H9 (cell line): ENCODE measurements at regions not wholly inside any gene's neighbourhood (a gene's known extent, or its start where the extent isn't known, plus 50 kb on each side); places are given as distances from the start of the nearest gene placed in this dataset.

Source experiments
- DNase-seq: peaks from one replicate; pipeline ENCODE4 v3.0.0-alpha.2; 2017
- H2AFZ ChIP-seq: one replicate; pipeline ENCODE4 v1.6.1; 2013; ENCODE audit warnings: mild to moderate bottlenecking, low read length, control low read depth, moderate library complexity
- H2AK5ac ChIP-seq: 2 replicates; pipeline ENCODE4 v1.6.1; 2013; ENCODE audit warnings: low read length, control low read depth, mixed read lengths; ENCODE audit not compliant: insufficient read length
- H2BK120ac ChIP-seq: one replicate; pipeline ENCODE4 v1.6.1; 2013; ENCODE audit warnings: low read depth, mild to moderate bottlenecking, low read length, control low read depth, inconsistent platforms; ENCODE audit not compliant: poor library complexity, severe bottlenecking
- H2BK12ac ChIP-seq: 2 replicates; pipeline ENCODE4 v1.6.1; 2013; ENCODE audit warnings: low read length, control low read depth, mixed read lengths, low read depth; ENCODE audit not compliant: insufficient read length
- H2BK15ac ChIP-seq: 2 replicates; pipeline ENCODE4 v1.6.1; 2013; ENCODE audit warnings: low read depth, low read length, control low read depth
- H2BK20ac ChIP-seq: one replicate; pipeline ENCODE4 v1.6.1; 2013; ENCODE audit warnings: low read depth, mild to moderate bottlenecking, low read length, control low read depth, inconsistent platforms; ENCODE audit not compliant: poor library complexity, severe bottlenecking
- H2BK5ac ChIP-seq: 2 replicates; pipeline ENCODE4 v1.6.1; 2013; ENCODE audit warnings: low read length, control low read depth, mixed read lengths; ENCODE audit not compliant: insufficient read length
- H3K14ac ChIP-seq: 2 replicates; pipeline ENCODE4 v1.6.1; 2013; ENCODE audit warnings: low read length, control low read depth; ENCODE audit not compliant: insufficient read depth
- H3K18ac ChIP-seq: 2 replicates; pipeline ENCODE4 v1.6.1; 2013; ENCODE audit warnings: low read depth, mild to moderate bottlenecking, mixed read lengths, low read length, control low read depth; ENCODE audit not compliant: insufficient read length
- H3K23ac ChIP-seq: 2 replicates; pipeline ENCODE4 v1.6.1; 2013; ENCODE audit warnings: low read length, control low read depth, mixed read lengths, low read depth; ENCODE audit not compliant: insufficient read length
- H3K23me2 ChIP-seq: 2 replicates; pipeline ENCODE4 v1.6.1; 2013; ENCODE audit warnings: low read depth, mild to moderate bottlenecking, mixed read lengths, low read length, control low read depth; ENCODE audit not compliant: insufficient read length, poor library complexity, severe bottlenecking
- H3K27ac ChIP-seq: 2 replicates; pipeline ENCODE4 v1.5.1; 2013; ENCODE audit warnings: low read length, control low read depth, mixed read lengths, low read depth; ENCODE audit not compliant: insufficient read length
- H3K27me3 ChIP-seq: 2 replicates; pipeline ENCODE4 v1.6.1; 2013; ENCODE audit warnings: low read length, control low read depth, inconsistent platforms; ENCODE audit not compliant: insufficient read depth
- H3K4ac ChIP-seq: 2 replicates; pipeline ENCODE4 v1.6.1; 2013; ENCODE audit warnings: low read depth, mild to moderate bottlenecking, control low read depth, inconsistent platforms, low read length, moderate library complexity
- H3K4me1 ChIP-seq: 2 replicates; pipeline ENCODE4 v1.6.1; 2013; ENCODE audit warnings: low read length, control low read depth, inconsistent platforms; ENCODE audit not compliant: insufficient read depth
- H3K4me2 ChIP-seq: 2 replicates; pipeline ENCODE4 v1.6.1; 2013; ENCODE audit warnings: low read length, control low read depth, mixed read lengths; ENCODE audit not compliant: insufficient read length, insufficient read depth
- H3K56ac ChIP-seq: 2 replicates; pipeline ENCODE4 v1.6.1; 2013; ENCODE audit warnings: low read depth, mild to moderate bottlenecking, mixed read lengths, low read length, control low read depth; ENCODE audit not compliant: insufficient read length
- H3K79me1 ChIP-seq: 2 replicates; pipeline ENCODE4 v1.6.1; 2013; ENCODE audit warnings: low read depth, mild to moderate bottlenecking, moderate library complexity, low read length, control low read depth, inconsistent platforms; ENCODE audit not compliant: insufficient read depth, poor library complexity, severe bottlenecking
- H3K79me2 ChIP-seq: 2 replicates; pipeline ENCODE4 v1.6.1; 2013; ENCODE audit warnings: low read length, control low read depth, inconsistent platforms; ENCODE audit not compliant: insufficient read depth
- H3K9ac ChIP-seq: 2 replicates; pipeline ENCODE4 v1.6.1; 2013; ENCODE audit warnings: low read length, control low read depth, mixed read lengths; ENCODE audit not compliant: insufficient read length; ENCODE audit errors: extremely low read depth
- H3K9me3 ChIP-seq: one replicate; pipeline ENCODE4 v1.6.1; 2013; ENCODE audit warnings: low read depth, low read length, inconsistent platforms; ENCODE audit not compliant: control insufficient read depth
- H3T11ph ChIP-seq: one replicate; pipeline ENCODE4 v1.6.1; 2013; ENCODE audit warnings: mild to moderate bottlenecking, low read length, control low read depth, inconsistent platforms
- H4K20me1 ChIP-seq: one replicate; pipeline ENCODE4 v1.6.1; 2013; ENCODE audit not compliant: control insufficient read depth, insufficient read length, insufficient read depth
- H4K5ac ChIP-seq: 2 replicates; pipeline ENCODE4 v1.6.1; 2013; ENCODE audit warnings: low read depth, mild to moderate bottlenecking, mixed read lengths, low read length, control low read depth; ENCODE audit not compliant: insufficient read length
- H4K8ac ChIP-seq: replicated peaks from 2 replicates; pipeline ENCODE4 v1.6.1; 2013; ENCODE audit warnings: low read length, control low read depth, mixed read lengths, low read depth; ENCODE audit not compliant: insufficient read length
- H4K91ac ChIP-seq: 2 replicates; pipeline ENCODE4 v1.6.1; 2013; ENCODE audit warnings: low read depth, mild to moderate bottlenecking, moderate library complexity, mixed read lengths, low read length, control low read depth; ENCODE audit not compliant: insufficient read length
- H3K27ac Mint-ChIP-seq, 3 experiments: 2 replicates in 2 of 3; 3 replicates in 1 of 3; pipeline ENCODE4 v1.8.0; 2020 to 2021; ENCODE audit warnings: mixed read lengths in 3 of 3, mild to moderate bottlenecking in 1 of 3, moderate library complexity in 1 of 3
- H3K27me3 Mint-ChIP-seq: 2 replicates; pipeline ENCODE4 v1.8.0; 2021; ENCODE audit warnings: low read depth, mild to moderate bottlenecking, moderate library complexity, mixed read lengths
- H3K36me3 Mint-ChIP-seq, 3 experiments: 2 replicates in 2 of 3; 3 replicates in 1 of 3; pipeline ENCODE4 v1.8.0; 2020 to 2021; ENCODE audit warnings: low read depth in 3 of 3, mixed read lengths in 3 of 3; ENCODE audit not compliant: insufficient read depth in 1 of 3
- H3K4me1 Mint-ChIP-seq, 2 experiments: 2 replicates each; pipeline ENCODE4 v1.8.0; 2020; ENCODE audit warnings: mixed read lengths in 2 of 2
- H3K4me3 Mint-ChIP-seq, 2 experiments: 2 replicates in 1 of 2; 3 replicates in 1 of 2; pipeline ENCODE4 v1.8.0; 2020 to 2021; ENCODE audit warnings: mild to moderate bottlenecking in 2 of 2, mixed read lengths in 2 of 2, moderate library complexity in 1 of 2
- H3K9me3 Mint-ChIP-seq, 2 experiments: 2 replicates in 1 of 2; 3 replicates in 1 of 2; pipeline ENCODE4 v1.8.0; 2020; ENCODE audit warnings: mild to moderate bottlenecking in 2 of 2, mixed read lengths in 2 of 2, moderate library complexity in 1 of 2
- WGBS: extraction: QIAGEN DNeasy Blood & Tissue Kit; methylation state at CpG from one replicate; pipeline ENCODE4 v1.1.7; 2013; ENCODE audit warnings: missing lambda C conversion rate, low lambda C conversion rate, mixed read lengths; ENCODE audit not compliant: insufficient read length; ENCODE audit errors: extremely low coverage; 5-methylcytosine and 5-hydroxymethylcytosine counted together
- TF ChIP-seq, protein P1 (sequence below): fragments of 200-600 bp; sonication (generic); conservative IDR thresholded peaks from 3 replicates; pipeline ENCODE4 v1.8.0; 2021; ENCODE audit warnings: antibody characterized with exemption, mild to moderate bottlenecking

DNA sequence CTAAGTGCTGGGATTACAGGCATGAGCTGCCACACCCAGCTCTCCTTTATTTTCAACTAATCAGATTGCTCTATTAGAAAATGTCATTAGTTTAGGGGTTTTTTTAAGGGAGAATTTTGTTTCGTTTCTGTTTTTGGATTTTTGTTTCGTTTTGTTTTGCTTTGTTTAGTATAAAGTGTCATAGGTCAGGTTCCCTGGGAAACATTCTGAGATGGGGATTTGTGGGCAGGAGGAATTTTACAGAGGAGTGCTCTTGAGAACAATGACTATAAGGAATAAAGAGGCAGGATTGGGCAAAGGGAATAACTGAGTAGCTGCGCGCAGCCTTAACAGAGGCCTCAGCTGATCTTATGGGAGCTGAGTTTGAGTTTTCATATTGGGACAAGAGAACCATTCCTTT, 86.8 kb upstream of the NR2F2 start:
- peaks cover 3% of the 10 kb centered on the region; the same call in 1 of the 2 replicates for H3K4me1 ChIP-seq
- H3K23ac ChIP-seq: no peak overlapping the region
- no peak overlapping the region for H3K27ac ChIP-seq
- no peak overlapping the region for H2BK5ac ChIP-seq
- H3K23me2 ChIP-seq: no peaks in the 10 kb centered on the region
- Mint-ChIP-seq H3K9me3 (peaks cover 0 to 3% of the 10 kb centered on the region in 2 experiments; a peak in 1 of 5 replicates), H3K36me3 (peaks cover 0 to 3% (median 0%) of the 10 kb centered on the region in 3 experiments; a peak in 1 of 7 replicates), H3K4me3 (no peak overlapping the region), H3K27me3 (no peaks in the 10 kb centered on the region; the same call in none of the 2 replicates), H3K27ac (no peak overlapping the region), H3K4me1 (peaks cover 16% of the 10 kb centered on the region in 2 experiments)
- H4K91ac ChIP-seq: no peak overlapping the region
- H3K79me1 ChIP-seq: no peaks in the 10 kb centered on the region
- no peaks in the 10 kb centered on the region for H3K9me3 ChIP-seq
- H3K18ac ChIP-seq: no peak overlapping the region
- H4K20me1 ChIP-seq: no peaks in the 10 kb centered on the region
- no peak overlapping the region for H2BK15ac ChIP-seq
- no peak overlapping the region for H3K4ac ChIP-seq
- H2BK12ac ChIP-seq: no peak overlapping the region
- no peak overlapping the region for H4K8ac ChIP-seq
- H3K27me3 ChIP-seq: no peaks in the 10 kb centered on the region
- H2AK5ac ChIP-seq: no peak overlapping the region
- no peak for DNase-seq
- H3K79me2 ChIP-seq: no peaks in the 10 kb centered on the region
- H2BK20ac ChIP-seq: no peak overlapping the region
- H4K5ac ChIP-seq: no peak overlapping the region
- H3K9ac ChIP-seq: no peak overlapping the region
- H2BK120ac ChIP-seq: no peak overlapping the region
- WGBS: 100% methylated on average over 2 of the region's 4 CpGs
- H2AFZ ChIP-seq: no peak overlapping the region
- H3T11ph ChIP-seq: no peak overlapping the region
- no peak overlapping the region for H3K56ac ChIP-seq
- H3K4me2 ChIP-seq: no peak overlapping the region
- TF ChIP-seq, protein P1, sequence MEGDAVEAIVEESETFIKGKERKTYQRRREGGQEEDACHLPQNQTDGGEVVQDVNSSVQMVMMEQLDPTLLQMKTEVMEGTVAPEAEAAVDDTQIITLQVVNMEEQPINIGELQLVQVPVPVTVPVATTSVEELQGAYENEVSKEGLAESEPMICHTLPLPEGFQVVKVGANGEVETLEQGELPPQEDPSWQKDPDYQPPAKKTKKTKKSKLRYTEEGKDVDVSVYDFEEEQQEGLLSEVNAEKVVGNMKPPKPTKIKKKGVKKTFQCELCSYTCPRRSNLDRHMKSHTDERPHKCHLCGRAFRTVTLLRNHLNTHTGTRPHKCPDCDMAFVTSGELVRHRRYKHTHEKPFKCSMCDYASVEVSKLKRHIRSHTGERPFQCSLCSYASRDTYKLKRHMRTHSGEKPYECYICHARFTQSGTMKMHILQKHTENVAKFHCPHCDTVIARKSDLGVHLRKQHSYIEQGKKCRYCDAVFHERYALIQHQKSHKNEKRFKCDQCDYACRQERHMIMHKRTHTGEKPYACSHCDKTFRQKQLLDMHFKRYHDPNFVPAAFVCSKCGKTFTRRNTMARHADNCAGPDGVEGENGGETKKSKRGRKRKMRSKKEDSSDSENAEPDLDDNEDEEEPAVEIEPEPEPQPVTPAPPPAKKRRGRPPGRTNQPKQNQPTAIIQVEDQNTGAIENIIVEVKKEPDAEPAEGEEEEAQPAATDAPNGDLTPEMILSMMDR: no peak
- no peak overlapping the region for H3K14ac ChIP-seq
